ENCODE measurements at regions not wholly inside any gene's neighbourhood (a gene's known extent, or its start where the extent isn't known, plus 50 kb on each side); places are given as distances from the start of the nearest gene placed in this dataset.
"Not testable (repeated sequence)": the region's sequence is repeated elsewhere in the genome, so short reads cannot be mapped to it uniquely, and the experiment has no call there.

DNA sequence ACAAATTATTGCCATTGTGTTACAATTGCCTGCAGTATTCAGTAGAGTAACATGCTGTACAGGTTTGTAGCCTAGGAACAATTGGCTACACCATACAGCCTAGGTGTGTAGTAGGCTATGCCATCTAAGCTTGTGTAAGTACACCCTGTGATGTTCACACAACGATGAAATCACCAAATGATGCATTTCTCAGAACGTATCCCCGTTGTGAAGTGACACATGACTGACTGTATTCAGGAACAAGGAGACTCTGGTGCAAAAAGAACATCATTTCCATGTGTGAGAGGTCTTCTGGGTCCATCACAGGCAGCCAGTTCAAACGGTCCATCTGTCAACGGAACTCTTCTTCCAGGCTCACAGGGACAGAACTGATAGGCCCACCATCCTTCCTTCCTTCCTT lies 263.7 kb downstream of the ANAPC1 start:
- no peak for DNase-seq (ENCODE audit: low read depth)

DNA sequence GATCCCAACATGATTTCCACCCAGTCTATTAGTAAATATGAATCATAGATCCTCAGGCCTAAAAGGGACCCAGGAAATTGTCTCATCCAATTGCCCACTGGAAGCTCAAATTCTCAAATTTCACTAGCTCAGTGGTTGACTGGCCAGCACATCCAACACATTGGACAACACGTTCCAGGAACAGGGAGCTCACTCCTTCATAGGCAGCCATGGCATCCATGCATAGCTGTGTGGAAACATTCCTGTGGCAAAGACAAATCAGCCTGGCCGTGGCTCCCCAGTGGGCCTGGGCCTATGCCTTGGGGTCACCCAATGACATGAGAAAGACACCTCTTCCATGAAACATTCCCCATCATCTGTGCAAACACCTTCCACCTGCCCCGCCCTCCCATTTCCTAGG lies 261.1 kb downstream of the ANAPC1 start:
- no peak for DNase-seq (ENCODE audit: low read depth)

DNA sequence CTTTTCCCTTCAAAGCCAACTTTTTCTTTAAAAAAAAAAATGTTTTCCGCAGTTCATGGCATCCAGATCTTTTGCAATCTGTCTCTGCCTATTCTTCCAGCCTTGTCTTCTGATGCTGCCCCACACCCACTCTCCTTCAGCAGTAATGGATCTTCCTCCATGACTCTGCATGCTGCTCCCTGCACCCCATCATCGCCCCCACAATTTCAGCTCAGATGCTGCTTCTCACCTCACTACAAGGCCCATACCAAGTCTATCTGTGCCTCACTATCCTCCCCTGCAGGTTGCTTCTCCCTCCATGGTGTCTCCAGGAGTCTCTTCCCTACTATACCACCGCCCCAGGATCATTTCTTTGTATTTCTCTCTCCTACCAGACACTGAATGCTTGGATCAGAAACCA lies 260.6 kb downstream of the ANAPC1 start:
- no peak for DNase-seq (ENCODE audit: low read depth)

DNA sequence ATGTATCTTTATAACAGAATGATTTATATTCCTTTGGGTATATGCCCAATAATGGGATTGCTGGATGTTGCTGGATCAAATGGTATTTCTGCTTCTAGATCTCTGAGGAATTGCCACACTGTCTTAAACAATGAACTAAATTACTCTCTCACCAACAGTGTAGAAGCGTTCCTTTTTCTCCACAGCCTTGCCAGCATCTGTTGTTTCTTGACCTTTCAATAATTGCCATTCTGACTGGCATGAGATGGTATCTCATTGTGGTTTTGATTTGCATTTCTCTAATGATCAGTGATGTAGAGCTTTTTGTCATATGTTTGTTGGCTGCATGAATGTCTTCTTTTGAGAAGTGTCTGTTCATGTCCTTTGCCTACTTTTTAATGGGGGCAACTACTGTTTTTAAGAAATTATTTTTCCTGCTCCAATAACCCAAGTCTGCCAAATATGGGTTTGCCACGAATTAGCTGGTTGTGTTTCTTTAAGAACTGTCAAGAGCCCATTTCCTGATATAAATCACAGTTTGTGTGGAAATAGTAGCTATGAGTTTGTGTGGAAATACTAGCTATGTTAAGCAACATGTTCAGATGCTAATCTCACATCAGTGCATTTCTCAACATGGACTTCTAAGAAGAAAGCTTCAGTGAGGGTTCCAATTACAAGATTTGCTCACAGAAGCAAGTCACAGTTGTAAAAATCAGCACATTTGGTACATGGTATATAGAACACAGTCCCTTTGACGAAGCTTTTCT lies 259.4 kb downstream of the ANAPC1 start:
- DNase-seq (ENCODE audit: low read depth): no peak

DNA sequence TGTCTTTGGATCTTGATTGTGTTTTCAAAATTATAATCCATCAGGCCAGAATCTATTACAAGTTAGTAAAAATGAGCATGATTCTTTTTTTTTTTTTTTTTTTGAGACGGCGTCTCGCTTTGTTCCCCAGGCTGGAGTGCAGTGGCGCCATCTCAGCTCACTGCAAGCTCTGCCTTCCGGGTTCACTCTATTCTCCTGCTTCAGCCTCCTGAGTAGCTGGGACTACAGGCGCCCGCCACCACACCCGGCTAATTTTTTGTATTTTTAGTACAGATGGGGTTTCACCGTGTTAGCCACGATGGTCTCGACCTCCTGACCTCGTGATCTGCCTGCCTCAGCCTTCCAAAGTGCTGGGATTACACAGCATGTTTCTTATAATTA lies 258.8 kb downstream of the ANAPC1 start:
- not testable (repeated sequence) for DNase-seq (ENCODE audit: low read depth)

DNA sequence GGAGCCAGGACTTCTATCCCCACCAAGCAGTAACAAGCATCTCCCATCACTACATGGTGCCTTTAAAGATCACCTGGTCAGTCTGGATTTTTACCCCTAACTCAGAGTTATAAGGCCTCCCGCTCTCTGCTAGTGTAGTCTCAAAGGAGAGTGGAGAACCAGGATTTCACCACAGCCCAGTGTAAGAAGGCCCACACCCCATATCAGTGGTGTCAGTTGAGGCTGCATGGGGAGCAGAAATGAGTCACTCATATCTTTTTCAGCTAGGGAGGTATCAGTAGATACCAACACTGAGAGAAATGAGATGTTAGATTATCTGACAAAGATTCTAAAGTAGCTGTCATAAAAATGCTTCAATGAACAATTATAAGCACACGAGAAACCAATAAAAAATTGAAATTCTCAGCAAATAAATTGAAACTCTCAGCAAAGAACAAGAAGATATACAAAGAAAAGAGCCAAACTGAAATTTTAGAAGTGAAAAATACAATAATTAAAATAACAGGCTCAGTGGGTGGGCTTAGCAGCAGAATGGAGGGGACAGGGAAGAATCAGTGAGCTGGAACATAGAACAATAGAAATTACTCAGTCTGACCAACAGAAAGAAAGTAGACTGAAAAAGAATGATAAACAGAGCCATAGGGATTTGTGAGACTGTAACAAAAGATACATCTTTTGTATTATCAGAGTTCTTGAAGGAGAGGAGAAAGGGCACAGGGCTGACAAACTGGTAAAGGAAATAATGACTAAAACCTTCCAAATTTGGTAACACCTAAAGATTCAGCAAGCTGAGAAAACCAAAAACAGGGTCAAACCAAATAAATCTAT lies 257.7 kb downstream of the ANAPC1 start:
- DNase-seq (ENCODE audit: low read depth): no peak

DNA sequence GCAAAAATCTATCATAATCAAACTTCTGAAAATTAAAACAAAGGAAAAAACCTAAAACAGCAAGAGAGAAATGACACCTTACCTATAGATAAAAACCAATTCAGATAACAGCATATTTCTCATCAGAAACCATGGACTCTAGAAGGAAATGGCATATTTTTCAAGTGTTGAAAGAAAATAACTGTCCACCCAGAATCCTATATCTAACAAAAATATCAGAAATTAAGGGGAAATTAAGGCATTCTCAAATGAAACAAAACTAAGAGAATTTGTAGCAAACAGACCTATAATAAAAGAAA lies 257.2 kb downstream of the ANAPC1 start:
- no peak for DNase-seq (ENCODE audit: low read depth)

DNA sequence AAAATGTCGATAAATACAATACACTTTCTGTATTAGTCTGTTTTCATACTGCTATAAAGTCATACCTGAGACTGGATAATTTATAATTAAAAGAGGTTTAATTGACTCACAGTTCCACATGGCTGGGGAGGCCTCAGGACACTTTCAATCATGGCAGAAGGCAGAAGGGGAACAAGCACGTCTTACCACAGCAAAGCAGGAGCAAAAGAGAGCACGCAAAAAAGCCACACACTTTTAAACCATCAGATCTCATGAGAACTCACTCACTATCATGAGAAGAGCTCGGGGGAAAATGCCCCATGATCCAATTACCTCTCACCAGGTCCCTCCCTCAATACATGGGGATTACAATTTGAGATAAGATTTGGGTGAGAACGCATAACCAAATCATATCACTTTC lies 256.7 kb downstream of the ANAPC1 start:
- DNase-seq (ENCODE audit: low read depth): no peak

DNA sequence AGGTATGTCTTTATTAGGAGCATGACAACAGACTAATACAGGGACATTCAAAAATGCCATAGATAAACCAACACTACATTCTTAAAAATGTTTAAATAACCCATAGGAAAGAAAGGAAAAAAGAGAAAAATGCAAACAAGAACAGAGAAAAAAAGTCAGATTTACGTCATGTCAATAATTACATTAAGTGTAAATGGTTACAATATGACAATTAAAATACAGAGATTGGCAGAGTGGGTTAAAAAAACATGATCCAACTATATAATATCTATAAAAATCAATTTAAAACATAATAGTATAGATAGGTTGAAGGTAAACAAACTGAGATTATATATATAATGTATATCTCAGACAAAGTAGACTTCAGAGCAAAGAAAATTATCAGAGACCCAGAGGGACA lies 255.8 kb downstream of the ANAPC1 start:
- no peak for DNase-seq (ENCODE audit: low read depth)

DNA sequence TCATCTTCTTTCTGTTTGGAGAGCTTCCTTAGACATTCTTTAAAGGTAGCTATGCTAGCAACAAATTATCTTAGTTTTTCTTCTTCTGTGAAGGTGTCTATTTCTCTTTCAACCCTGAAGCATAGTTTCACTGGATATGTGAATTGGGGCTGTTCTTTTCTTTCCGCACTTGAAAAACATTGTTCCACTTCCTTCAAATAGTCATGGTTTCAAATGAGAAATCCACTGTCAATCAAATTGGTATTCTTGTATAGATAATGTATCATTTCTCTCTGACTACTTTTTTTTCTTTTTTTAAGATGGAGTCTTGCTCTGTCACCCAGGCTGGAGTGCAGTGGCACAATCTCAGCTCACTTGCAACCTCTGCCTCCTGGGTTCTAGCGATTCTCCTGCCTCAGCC lies 254.0 kb downstream of the ANAPC1 start:
- no peak for DNase-seq (ENCODE audit: low read depth)

DNA sequence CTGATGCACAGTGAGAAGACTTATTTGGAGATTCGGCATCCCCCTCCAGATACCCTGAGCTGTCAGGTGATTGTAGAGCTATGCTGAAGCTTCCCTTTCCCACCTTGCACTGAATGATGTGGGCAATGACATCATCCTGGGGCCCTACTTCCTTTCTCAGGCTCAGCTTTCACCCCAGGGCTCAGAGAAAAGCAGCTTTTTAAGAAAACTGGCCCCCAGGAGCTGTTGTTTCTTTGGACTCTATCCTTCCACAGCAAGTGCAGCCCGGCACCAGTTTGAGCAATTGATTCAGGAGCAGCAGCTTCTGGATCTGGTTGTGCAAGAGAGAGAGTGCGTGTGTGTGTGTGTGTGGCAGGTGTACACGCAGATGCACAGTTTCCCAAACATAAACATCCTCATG lies 251.3 kb downstream of the ANAPC1 start:
- no peak for DNase-seq (ENCODE audit: low read depth)

DNA sequence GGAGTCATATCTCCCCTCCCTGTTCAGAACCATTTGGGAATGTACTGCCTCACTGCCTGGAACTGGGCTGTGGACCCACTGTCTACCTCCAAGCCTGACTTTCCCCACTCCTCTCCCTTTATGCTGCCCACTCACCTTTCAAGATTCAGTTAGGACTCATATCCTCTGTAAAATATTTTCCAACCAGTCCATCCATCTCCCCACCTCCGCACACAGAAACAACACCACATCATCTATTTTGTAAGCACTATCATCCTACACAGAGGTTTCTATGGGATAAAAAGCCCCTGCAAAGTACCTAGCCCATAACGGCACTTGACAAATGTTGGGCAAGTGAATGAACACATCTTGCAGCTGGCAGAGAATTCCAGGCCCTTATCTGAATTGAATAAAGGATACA lies 250.8 kb downstream of the ANAPC1 start:
- no peak for DNase-seq (ENCODE audit: low read depth)

DNA sequence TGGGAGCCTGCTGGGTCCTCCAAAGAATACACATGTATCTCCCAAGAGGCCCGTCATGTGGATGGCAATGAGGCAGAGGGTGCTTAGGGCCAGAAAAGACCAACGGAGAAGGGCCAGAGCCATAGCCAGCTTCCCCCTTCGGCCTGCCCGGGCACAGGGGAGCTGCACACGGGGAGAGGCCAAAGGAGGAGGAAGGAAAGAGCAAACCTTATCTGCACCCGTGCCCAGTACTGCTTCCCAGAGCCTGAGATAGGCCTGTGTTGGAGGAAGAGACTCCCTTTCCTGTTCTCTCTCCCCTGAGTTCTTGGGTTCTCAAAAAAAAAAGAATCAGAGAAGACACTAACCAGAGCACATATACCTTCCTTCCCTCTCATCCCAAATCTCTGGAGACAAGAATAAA lies 250.3 kb downstream of the ANAPC1 start:
- no peak for DNase-seq (ENCODE audit: low read depth)

DNA sequence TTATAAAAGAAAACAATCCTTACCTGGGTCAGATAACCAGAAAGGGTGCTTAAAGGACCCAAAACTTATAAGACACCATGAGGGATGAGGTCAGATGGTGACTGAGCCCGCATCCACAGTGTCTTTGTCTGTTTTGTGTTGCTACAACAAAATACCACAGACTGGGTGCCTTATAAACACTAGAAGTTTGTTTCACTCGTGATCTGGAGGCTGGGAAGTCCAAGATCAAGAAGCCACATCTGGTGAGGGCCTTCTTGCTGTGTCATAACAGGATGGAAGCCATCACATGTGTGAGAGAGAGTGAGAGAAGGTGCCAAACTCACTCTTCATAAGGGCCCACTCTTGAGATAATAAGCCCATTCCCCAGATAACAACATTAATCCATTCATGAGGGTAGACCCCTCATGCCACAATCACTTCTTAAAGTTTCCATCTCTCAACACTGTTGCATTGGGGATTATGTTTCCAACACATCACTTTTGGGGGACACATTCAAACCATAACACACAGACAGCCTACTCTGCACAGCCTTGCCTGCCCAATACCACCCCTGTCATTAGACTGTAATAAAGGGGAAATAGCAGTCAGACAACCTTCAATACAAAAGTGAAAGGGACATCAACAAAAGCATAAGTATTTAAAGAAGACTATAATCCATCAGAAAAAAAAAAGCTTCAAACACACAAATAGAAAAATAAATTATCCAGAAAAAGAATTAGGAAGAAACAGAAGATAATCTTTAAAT lies 249.8 kb downstream of the ANAPC1 start:
- DNase-seq (ENCODE audit: low read depth): no peak

DNA sequence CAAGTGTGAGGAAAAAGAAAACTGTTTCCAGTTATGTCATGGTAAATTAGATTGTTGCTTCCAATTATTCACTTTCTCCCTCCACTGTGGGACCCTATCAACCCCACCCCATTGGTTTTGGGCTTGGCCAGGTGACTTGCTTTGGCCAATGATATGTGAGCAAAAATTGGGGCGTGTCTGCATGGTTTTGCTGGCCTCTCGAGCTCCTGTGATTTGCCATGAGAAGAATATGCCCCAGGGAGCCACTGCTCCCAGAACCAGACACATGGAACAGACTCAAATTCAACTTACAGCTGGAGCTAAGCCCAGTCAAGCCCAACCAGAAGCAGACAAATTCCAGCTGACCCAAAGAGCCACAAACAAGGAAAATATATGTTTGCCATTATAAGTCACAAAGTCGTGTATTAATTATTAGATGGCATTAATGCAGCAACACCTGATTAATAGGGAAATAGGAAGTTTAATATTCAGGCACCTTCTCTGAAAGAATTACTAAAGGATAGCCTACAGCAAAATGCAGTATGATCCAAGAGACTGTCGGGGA lies 248.9 kb downstream of the ANAPC1 start:
- DNase-seq (ENCODE audit: low read depth): no peak

DNA sequence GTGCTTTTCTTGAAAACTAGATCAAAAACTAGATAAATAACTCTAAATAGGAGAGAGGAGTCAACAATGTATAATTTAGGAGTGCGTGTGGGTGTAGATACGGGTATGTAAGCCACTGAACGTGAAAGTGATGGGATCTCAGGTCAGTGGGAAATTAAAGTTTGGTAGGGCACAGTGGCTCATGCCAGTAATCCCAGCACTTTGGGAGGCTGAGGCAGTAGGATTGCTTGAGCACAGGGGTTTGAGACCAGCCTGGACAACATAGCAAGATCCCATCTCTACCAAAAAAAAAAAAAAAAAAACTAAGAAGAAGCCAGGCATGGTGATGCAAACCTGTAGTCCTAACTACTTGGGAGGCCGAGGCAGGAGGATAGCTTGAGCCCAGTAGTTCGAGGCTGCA lies 247.1 kb downstream of the ANAPC1 start:
- DNase-seq (ENCODE audit: low read depth): no peak

DNA sequence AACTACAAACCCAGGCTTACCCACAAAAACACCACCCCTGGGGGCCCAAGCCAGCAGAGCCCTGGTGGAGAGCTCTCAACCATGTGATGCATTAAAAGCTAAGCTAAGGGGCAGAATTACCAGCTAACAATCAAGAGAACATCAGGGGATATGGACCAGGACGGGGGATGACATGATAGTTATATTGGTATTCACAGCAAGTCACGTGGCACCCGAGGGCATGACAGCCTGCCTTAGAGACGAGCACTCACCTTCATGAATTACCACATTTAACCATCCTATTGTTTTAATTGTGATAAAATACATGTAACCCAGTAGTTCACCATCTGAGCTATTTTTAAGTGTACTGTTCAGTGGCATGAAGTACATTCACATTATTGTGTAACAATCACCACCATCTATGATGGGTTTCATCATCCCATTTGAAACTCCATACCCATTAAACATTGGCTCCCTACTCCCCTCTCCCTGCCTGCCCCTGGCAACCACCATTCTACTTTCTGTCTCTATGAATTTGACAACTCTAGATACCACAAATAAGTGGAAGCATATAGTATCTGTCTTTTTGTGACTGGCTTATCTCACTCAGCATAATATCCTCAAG lies 245.6 kb downstream of the ANAPC1 start:
- no peak for DNase-seq (ENCODE audit: low read depth)

DNA sequence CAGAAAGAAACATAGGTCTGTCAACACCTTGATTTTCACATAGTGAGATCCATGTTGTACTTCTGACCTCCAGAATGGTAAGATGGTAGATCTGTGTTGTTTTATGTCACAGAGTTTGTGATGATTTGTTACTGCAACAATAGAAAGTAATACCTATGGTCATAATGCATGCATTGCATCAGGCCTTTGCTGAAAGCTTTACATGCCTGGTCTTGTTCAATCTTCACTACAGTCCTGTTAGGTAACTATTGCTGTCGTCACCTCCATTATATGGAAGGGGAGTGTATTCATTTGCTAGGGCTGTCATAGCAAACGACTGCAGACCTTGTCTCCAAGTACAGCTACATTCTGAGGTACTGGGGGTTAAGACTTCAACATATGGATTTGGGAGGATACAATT lies 243.5 kb downstream of the ANAPC1 start:
- no peak for DNase-seq (ENCODE audit: low read depth)

DNA sequence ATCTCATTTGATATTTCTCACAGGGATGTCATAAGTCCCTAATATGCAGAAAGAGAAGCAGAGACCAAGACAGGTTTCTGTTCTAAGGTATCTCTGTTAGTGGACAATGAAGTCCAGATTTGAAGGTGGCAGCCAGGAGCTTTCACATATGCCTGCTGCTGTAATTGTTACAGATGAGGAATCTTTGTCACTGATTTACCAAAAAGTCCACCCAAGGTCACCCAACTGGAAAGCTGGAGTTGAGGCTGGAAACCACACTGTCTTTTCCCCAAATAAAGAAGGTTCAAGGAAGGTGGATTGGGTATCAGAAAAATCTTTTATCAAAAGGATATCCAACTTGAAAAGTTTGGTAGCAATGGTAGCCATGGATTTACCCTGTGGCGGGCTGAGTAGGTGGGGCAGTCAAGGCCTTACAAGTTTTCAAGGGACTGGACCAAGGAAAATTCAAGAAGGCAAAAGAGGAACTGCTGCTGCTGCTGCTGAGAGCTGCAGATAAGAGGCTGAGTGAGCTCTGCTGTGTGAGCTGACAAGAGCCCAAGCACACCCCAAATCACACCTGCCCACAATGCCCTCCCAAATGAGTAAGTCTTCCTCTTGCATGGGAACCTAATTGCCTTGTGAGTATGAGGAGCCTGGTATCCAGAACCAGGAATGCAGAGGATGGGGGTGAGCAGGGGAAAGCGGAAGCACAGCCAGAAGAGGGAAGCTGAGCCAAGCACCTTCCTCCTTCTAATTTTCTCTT lies 241.2 kb downstream of the ANAPC1 start:
- DNase-seq (ENCODE audit: low read depth): no peak

DNA sequence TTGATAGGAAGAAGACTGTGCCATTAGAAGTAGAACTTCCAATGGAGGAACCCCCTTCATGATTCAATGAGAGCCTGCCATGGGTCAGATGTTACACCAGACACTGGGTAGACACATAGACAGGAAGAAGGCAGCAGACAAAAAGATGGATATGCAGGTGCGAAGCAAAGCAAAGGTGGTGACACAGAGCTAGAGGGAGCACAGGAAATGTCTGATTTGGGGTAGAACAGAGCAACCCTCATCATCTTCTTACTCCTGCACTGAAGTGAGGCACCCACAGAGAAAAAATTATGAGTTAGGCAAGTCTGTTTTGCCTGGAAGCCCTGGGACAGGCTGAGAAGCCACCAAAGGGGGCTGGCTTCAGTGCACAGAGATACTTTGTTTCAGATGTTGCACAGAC lies 240.2 kb downstream of the ANAPC1 start:
- DNase-seq (ENCODE audit: low read depth): no peak

DNA sequence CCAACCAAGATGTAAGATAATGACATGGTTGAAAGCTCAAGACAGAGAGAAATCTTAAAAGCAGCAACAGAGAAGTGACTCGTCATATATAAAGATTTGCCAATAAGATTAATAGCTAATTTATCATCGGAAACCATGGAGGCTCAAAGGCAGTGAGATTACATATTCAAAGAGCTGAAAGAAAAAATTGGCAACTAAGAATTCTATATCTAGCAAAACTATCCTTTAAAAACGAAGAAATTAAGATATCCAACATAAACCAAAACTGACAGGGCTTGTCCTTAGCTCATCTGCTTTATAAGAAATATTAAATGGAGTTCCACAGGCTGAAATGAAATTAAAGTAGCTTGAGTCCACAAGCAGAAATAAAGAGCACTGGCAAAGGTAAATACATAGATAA lies 236.6 kb downstream of the ANAPC1 start:
- no peak for DNase-seq (ENCODE audit: low read depth)

DNA sequence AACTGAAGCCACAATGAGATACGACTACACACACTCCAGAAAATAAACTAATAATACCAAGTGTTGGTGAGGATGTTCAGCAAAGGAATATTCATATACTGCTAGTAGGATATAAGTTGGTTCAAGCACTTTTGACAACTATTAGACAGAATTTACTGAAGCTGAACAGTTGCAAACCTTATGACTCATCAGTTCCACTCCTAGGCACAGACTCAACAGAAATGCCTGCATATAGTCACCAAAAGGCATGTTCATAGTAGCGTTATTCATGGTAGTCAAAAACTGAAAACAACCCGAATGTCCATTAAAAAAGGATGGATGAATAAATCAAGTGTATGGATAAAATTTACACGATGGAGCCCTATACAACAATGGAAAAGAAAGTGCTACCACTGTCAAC lies 232.0 kb downstream of the ANAPC1 start:
- no peak for DNase-seq (ENCODE audit: low read depth)

Measured in stimulated activated CD8-positive, alpha-beta memory T cell treated with anti-CD3 and anti-CD28 coated beads, Interleukin-4, amount 100 ng/mL, for 24 hours (primary cell).